Left ventricle myocardium inferior (tissue), 1 donor: ENCODE measurements at regions not wholly inside any gene's neighbourhood (a gene's known extent, or its start where the extent isn't known, plus 50 kb on each side); places are given as distances from the start of the nearest gene placed in this dataset.

ENCODE experiments used
- DNase-seq: peaks from one replicate; pipeline ENCODE4 v3.0.0-alpha.2; 2020
- H3K27ac ChIP-seq: fragments of 200-600 bp; replicated peaks from 2 replicates; pipeline ENCODE4 v1.8.0; 2021
- H3K27me3 ChIP-seq: fragments of 200-600 bp; 2 replicates; pipeline ENCODE4 v1.8.0; 2021; ENCODE audit warnings: low read depth
- H3K36me3 ChIP-seq: fragments of 200-600 bp; 2 replicates; pipeline ENCODE4 v1.8.0; 2021
- H3K4me1 ChIP-seq: fragments of 200-600 bp; 2 replicates; pipeline ENCODE4 v1.8.0; 2021
- H3K4me3 ChIP-seq: fragments of 200-600 bp; 2 replicates; pipeline ENCODE4 v1.8.0; 2021; ENCODE audit warnings: mild to moderate bottlenecking, moderate library complexity
- H3K9me3 ChIP-seq: fragments of 200-600 bp; replicated peaks from 2 replicates; pipeline ENCODE4 v1.8.0; 2021
- intact Hi-C: fragments of 100-400 bp; cut with micrococcal nuclease; formaldehyde crosslinking; loops from one replicate; pipeline ENCODE4 v1.11.0; 2022
- TF ChIP-seq, protein P1 (sequence below): fragments of 200-600 bp; IDR thresholded peaks from 2 replicates; pipeline ENCODE4 v1.8.0; 2021; ENCODE audit warnings: antibody characterized with exemption, mild to moderate bottlenecking, borderline replicate concordance
- donor health status: DM: no; HTN: yes; CAD: no; lungs with severe emphysema.

GRCh38 chr6:156315146-156315545 lies 462.0 kb upstream of the ARID1B start:
- intact Hi-C loops: no loop called here
- TF ChIP-seq, protein P1, sequence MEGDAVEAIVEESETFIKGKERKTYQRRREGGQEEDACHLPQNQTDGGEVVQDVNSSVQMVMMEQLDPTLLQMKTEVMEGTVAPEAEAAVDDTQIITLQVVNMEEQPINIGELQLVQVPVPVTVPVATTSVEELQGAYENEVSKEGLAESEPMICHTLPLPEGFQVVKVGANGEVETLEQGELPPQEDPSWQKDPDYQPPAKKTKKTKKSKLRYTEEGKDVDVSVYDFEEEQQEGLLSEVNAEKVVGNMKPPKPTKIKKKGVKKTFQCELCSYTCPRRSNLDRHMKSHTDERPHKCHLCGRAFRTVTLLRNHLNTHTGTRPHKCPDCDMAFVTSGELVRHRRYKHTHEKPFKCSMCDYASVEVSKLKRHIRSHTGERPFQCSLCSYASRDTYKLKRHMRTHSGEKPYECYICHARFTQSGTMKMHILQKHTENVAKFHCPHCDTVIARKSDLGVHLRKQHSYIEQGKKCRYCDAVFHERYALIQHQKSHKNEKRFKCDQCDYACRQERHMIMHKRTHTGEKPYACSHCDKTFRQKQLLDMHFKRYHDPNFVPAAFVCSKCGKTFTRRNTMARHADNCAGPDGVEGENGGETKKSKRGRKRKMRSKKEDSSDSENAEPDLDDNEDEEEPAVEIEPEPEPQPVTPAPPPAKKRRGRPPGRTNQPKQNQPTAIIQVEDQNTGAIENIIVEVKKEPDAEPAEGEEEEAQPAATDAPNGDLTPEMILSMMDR: no peak
- no peak overlapping the region for H3K27ac ChIP-seq

GRCh38 chr6:156313037-156313436 lies 464.1 kb upstream of the ARID1B start:
- Histone ChIP-seq H3K36me3 (no peaks in the 10 kb centered on the region), H3K4me3 (no peak overlapping the region), H3K27ac (no peak overlapping the region), H3K27me3 (no peaks in the 10 kb centered on the region), H3K9me3 (no peaks in the 10 kb centered on the region), H3K4me1 (no peaks in the 10 kb centered on the region)
- intact Hi-C loops: no loop called here
- no peak for DNase-seq
- TF ChIP-seq, protein P1: no peak

More at GRCh38 chr6:156315146-156315545, 462.0 kb upstream of the ARID1B start:
- Histone ChIP-seq H3K4me3 (no peak overlapping the region), H3K4me1 (no peaks in the 10 kb centered on the region), H3K9me3 (no peaks in the 10 kb centered on the region), H3K36me3 (no peaks in the 10 kb centered on the region), H3K27me3 (no peaks in the 10 kb centered on the region)
- no peak for DNase-seq

GRCh38 chr6:156311291-156311690 lies 465.9 kb upstream of the ARID1B start:
- no peaks in the 10 kb centered on the region for H3K27me3 ChIP-seq
- H3K4me3 ChIP-seq: no peak overlapping the region
- no peaks in the 10 kb centered on the region for H3K4me1 ChIP-seq
- DNase-seq: no peak
- H3K27ac ChIP-seq: no peak overlapping the region
- intact Hi-C loops: no loop called here
- H3K36me3 ChIP-seq: no peaks in the 10 kb centered on the region
- TF ChIP-seq, protein P1: no peak
- no peaks in the 10 kb centered on the region for H3K9me3 ChIP-seq

- intact Hi-C loops: no loop called here
- no peak for DNase-seq
- H3K36me3 ChIP-seq: no peaks in the 10 kb centered on the region
- H3K9me3 ChIP-seq: no peaks in the 10 kb centered on the region
- no peaks in the 10 kb centered on the region for H3K27me3 ChIP-seq
- H3K27ac ChIP-seq: no peak overlapping the region
- H3K4me3 ChIP-seq: no peak overlapping the region
- TF ChIP-seq, protein P1: no peak
- H3K4me1 ChIP-seq: no peaks in the 10 kb centered on the region
These were observed 466.5 kb upstream of the ARID1B start for GRCh38 chr6:156310701-156311100.

DNA sequence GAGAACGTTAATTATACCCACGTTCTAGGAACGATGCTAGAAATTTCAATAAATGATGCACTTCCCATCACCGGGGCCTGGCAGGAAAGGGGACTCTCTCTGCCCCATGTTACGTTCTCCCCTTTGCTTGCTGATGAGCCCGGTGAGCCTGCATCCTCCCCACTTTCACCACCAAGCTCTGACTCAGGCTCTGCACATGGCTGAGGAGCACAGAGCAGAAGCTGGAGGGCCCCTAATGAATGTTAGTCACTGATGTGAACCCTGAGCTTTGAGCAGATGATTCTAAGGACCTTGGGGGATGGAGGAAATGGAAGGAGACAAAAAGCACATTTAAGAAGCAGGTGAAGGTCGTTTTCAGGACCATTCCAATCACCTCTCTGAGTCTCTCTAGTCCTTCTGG lies 468.2 kb upstream of the ARID1B start:
- intact Hi-C loops: no loop called here
- no peak for DNase-seq
- Histone ChIP-seq H3K9me3 (no peaks in the 10 kb centered on the region), H3K4me1 (no peaks in the 10 kb centered on the region), H3K4me3 (no peak overlapping the region), H3K36me3 (no peaks in the 10 kb centered on the region), H3K27me3 (no peaks in the 10 kb centered on the region), H3K27ac (no peak overlapping the region)
- TF ChIP-seq, protein P1: no peak

DNA sequence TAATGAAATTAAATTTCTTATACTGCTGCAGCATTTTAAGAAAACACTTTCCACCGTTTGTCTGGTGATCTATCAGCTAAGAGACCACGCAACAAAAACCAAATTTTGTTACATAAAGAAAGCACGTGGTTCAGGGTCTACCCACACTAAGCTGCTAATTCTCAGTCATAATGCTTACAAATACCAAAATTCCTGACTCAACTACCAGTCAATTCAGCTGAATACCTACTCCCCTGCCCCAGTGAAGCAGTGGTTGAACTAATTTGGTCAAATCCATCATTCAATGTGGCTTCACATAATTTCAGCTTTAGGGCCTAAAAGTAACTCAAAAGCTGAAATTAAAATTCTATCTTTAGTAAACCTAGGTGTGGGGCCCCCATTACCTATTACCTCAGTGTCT lies 468.6 kb upstream of the ARID1B start:
- Histone ChIP-seq H3K27me3 (no peaks in the 10 kb centered on the region), H3K27ac (no peak overlapping the region), H3K36me3 (no peaks in the 10 kb centered on the region), H3K4me3 (no peak overlapping the region), H3K4me1 (no peaks in the 10 kb centered on the region), H3K9me3 (no peaks in the 10 kb centered on the region)
- TF ChIP-seq, protein P1: no peak
- intact Hi-C loops: no loop called here
- DNase-seq: no peak
